HG03575 (cell line): ENCODE measurements at regions not wholly inside any gene's neighbourhood (a gene's known extent, or its start where the extent isn't known, plus 50 kb on each side); places are given as distances from the start of the nearest gene placed in this dataset.
"Not testable (repeated sequence)": the region's sequence is repeated elsewhere in the genome, so short reads cannot be mapped to it uniquely, and the experiment has no call there.

Source experiments
- ATAC-seq: cut with Tn5 transposase; IDR thresholded peaks from one replicate; pipeline ENCODE4 v1.9.1; 2021; ENCODE audit not compliant: unreplicated experiment, insufficient number of reproducible peaks, low FRiP score; ENCODE audit errors: extremely low read depth

GRCh38 chr4:19523964-19524363 is 727.7 kb upstream of the SLIT2 start:
- no peak for ATAC-seq

GRCh38 chr4:19522966-19523365 is 728.7 kb upstream of the SLIT2 start:
- no peak for ATAC-seq

GRCh38 chr4:19520939-19521520 is 730.7 kb upstream of the SLIT2 start:
- ATAC-seq: no peak

- no peak for ATAC-seq
Measured at GRCh38 chr4:19514276-19515070, 737.2 kb upstream of the SLIT2 start.

- no peak for ATAC-seq
Measured at GRCh38 chr4:19512086-19512485, 739.6 kb upstream of the SLIT2 start.

GRCh38 chr4:19510993-19511392 is 740.7 kb upstream of the SLIT2 start:
- ATAC-seq: no peak

- no peak for ATAC-seq
Measured at GRCh38 chr4:19508442-19508841, 743.3 kb upstream of the SLIT2 start.

DNA sequence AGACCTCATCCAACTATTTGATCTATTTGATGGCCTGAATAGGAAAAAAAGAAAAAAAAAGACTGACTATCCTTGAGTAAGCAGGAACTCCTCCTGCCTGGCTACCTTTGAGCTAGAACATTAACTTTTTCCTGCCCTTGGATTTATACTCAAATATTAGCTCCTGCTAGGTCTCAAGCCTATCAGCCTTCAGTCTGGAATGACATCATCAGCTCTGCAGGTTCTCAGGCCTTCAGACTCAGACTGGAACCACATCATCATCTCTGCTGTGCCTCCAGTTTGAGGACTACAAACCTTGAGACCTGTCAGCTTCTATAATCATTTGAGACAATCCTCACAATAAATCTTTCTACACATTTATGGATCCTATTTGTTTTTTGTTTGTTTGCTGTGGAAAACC is 754.0 kb upstream of the SLIT2 start:
- ATAC-seq: no peak

GRCh38 chr4:19496756-19497155 is 754.9 kb upstream of the SLIT2 start:
- no peak for ATAC-seq

DNA sequence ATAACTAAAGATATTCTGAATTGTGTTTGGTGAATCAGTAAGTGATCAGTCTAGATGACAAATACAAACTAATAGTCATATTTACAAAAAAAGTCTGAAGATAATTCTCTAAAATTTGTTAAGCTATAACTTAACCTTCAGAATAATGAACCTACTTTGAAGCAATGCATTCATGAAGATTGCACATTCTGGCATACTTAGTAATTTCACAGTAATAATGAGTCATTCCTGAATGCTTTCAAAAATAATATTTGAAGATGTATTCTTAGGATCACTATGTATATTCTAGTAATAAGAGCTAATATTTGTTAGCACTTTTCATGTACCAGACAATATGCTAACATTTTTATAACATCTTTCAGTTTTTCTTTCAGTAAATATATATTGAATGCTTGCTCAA is 756.7 kb upstream of the SLIT2 start:
- ATAC-seq: no peak

- no peak for ATAC-seq
Measured at GRCh38 chr4:19492606-19493005, 759.1 kb upstream of the SLIT2 start.

GRCh38 chr4:19486400-19486799 is 765.3 kb upstream of the SLIT2 start:
- no peak for ATAC-seq

GRCh38 chr4:19478791-19479190 is 772.9 kb upstream of the SLIT2 start:
- no peak for ATAC-seq

- ATAC-seq: no peak
Measured at GRCh38 chr4:19473569-19473968, 778.1 kb upstream of the SLIT2 start.

DNA sequence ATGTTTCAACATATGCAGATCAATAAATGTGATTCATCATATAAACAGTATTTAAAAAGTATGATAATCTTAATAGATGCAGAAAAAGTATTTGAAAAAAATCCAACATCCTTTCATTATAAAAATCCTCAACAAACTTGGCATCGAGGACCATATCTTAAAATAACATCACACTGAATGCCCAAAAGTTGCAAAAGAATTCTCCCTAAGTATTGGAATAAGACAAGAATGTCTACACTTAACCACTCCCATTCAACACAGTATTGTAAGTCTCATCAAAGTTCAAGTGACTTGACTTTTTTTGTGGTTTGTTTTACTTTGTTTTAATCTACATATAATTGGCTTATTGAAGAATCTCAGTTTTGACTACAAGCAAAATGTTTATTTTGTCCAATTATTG is 779.0 kb upstream of the SLIT2 start:
- ATAC-seq: no peak

- ATAC-seq: not testable (repeated sequence)
Measured at GRCh38 chr4:19470001-19470400, 781.7 kb upstream of the SLIT2 start.

DNA sequence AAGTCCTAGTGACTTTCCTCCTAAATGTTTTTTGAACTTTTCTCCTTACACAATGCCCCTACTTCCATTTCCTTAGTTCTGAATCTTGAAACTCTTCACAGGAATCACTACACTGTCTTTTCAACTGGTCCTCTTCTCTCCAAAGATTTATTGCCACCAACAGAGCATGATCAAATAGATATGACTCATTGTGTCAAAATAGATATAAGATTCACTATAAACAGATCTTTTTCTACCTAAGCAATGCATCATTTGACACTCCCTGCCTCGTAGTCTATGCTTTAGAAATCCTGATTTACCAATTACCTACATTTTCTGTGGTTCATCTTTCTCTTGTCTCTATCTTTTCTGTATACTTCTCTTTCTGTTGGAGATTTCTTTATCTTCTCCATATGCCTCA is 789.6 kb upstream of the SLIT2 start:
- no peak for ATAC-seq

GRCh38 chr4:19455850-19456602 is 795.7 kb upstream of the SLIT2 start:
- ATAC-seq: no peak

- ATAC-seq: no peak
Measured at GRCh38 chr4:19455196-19455595, 796.5 kb upstream of the SLIT2 start.

- no peak for ATAC-seq
Measured at GRCh38 chr4:19438233-19438632, 813.5 kb upstream of the SLIT2 start.
